Endothelial cell of umbilical vein (primary cell): ENCODE measurements at regions not wholly inside any gene's neighbourhood (a gene's known extent, or its start where the extent isn't known, plus 50 kb on each side); places are given as distances from the start of the nearest gene placed in this dataset.
"Not testable (repeated sequence)": the region's sequence is repeated elsewhere in the genome, so short reads cannot be mapped to it uniquely, and the experiment has no call there.

ENCODE experiments used
- BruUV-seq: library from RNA; stranded (reverse); fragments of 400-500 nt; replicated peaks from 2 replicates; lab custom pipeline; 2021; lab: Mats Ljungman, UMichigan
- CTCF ChIA-PET: fragments of 300-600, 350-600 bp; sonication (Branson Sonifier 250); formaldehyde crosslinking; loops from one replicate; lab custom pipeline; 2021; ENCODE audit warnings: antibody characterized with exemption, inconsistent platforms; lab: Charles Lee
- POLR2A ChIA-PET: fragments of 300-600, 350-600 bp; sonication (Branson Sonifier 250); formaldehyde crosslinking; loops from one replicate; lab custom pipeline; 2021; ENCODE audit warnings: antibody characterized with exemption, inconsistent platforms; lab: Charles Lee
- DNase-seq: peaks from one replicate; pipeline ENCODE4 v3.0.0-alpha.2; 2011; ENCODE audit warnings: low read depth, low spot score
- FAIRE-seq: peaks from 2 replicates; lab custom pipeline; 2011; peaks lifted over from hg19 to GRCh38; lab: Jason Lieb, UNC
- H2AFZ ChIP-seq: 2 replicates; pipeline ENCODE4 v1.6.0; 2012; ENCODE audit warnings: low read depth, low read length, control low read depth, inconsistent platforms
- H3K27ac ChIP-seq: 2 replicates; pipeline ENCODE4 v1.5.1; 2011; ENCODE audit warnings: low read depth, mild to moderate bottlenecking, control low read depth, low read length, moderate library complexity; ENCODE audit not compliant: insufficient read depth
- H3K27me3 ChIP-seq, 2 experiments: 2 replicates each; pipeline versions ENCODE4 v1.6.0 to v1.6.1; 2011; ENCODE audit warnings: low read length in 2 of 2, mixed read lengths in 1 of 2; ENCODE audit not compliant: control insufficient read depth in 2 of 2, insufficient read depth in 2 of 2
- H3K36me3 ChIP-seq, 2 experiments: 2 replicates in 1 of 2; 3 replicates in 1 of 2; pipeline ENCODE4 v1.5.1; 2011; ENCODE audit warnings: low read length in 2 of 2, mild to moderate bottlenecking in 1 of 2, moderate library complexity in 1 of 2; ENCODE audit not compliant: control insufficient read depth in 2 of 2, insufficient read depth in 2 of 2; ENCODE audit errors: extremely low read depth in 1 of 2
- H3K4me1 ChIP-seq: 3 replicates; pipeline ENCODE4 v1.5.1; 2011; ENCODE audit warnings: mild to moderate bottlenecking, low read length; ENCODE audit not compliant: control insufficient read depth, insufficient read depth; ENCODE audit errors: extremely low read depth
- H3K4me2 ChIP-seq: 2 replicates; pipeline ENCODE4 v1.6.1; 2011; ENCODE audit warnings: low read length, control low read depth, mixed read lengths; ENCODE audit not compliant: insufficient read depth
- H3K4me3 ChIP-seq, 3 experiments: fragments of 200-600 bp in 1 of 3; sonication (generic), shearing (Covaris generic) in 1 of 3; replicated peaks in 1 of 3; 2 replicates each; pipeline ENCODE4 v1.5.1; 2011 to 2016; ENCODE audit warnings: control low read depth in 3 of 3, low read length in 3 of 3, mild to moderate bottlenecking in 2 of 3, inconsistent platforms in 1 of 3, low read depth in 1 of 3, moderate library complexity in 1 of 3; ENCODE audit not compliant: insufficient read depth in 1 of 3
- H3K79me2 ChIP-seq: 2 replicates; pipeline ENCODE4 v1.6.0; 2012; ENCODE audit warnings: low read length, inconsistent platforms; ENCODE audit not compliant: control insufficient read depth, insufficient read depth
- H3K9ac ChIP-seq: replicated peaks from 2 replicates; pipeline ENCODE3; 2011; ENCODE audit warnings: low read length, control low read depth; ENCODE audit not compliant: insufficient read depth; ENCODE audit errors: extremely low read depth
- H3K9me1 ChIP-seq: replicated peaks from 3 replicates; pipeline ENCODE4 v1.6.0; 2011; ENCODE audit warnings: mild to moderate bottlenecking, low read length; ENCODE audit not compliant: control insufficient read depth, insufficient read depth; ENCODE audit errors: extremely low read depth
- H3K9me3 ChIP-seq: replicated peaks from 2 replicates; pipeline ENCODE4 v1.5.1; 2012; ENCODE audit warnings: low read length, inconsistent platforms; ENCODE audit not compliant: control insufficient read depth, insufficient read depth
- H4K20me1 ChIP-seq: replicated peaks from 2 replicates; pipeline ENCODE3; 2011; ENCODE audit warnings: mild to moderate bottlenecking, low read length; ENCODE audit not compliant: control insufficient read depth, insufficient read depth; ENCODE audit errors: extremely low read depth
- MYC ChIP-seq: IDR thresholded peaks from one replicate; pipeline ENCODE4 v1.6.1; 2011; ENCODE audit warnings: mild to moderate bottlenecking, low read depth, low read length
- dilution Hi-C: fragments of 300-500 bp; cut with MboI; formaldehyde crosslinking; loops from one replicate; pipeline ENCODE4 v1.15.0; 2019; ENCODE audit warnings: low sequenced_read_pairs; ENCODE audit not compliant: extremely low pct_ligation_motif_present
- intact Hi-C: fragments of 100-400 bp; cut with micrococcal nuclease; formaldehyde crosslinking; loops from one replicate; pipeline ENCODE4 v1.10.0; 2022

- Histone ChIP-seq H4K20me1 (no peaks in the 10 kb centered on the region), H3K79me2 (no peaks in the 10 kb centered on the region), H3K36me3 (no peaks in the 10 kb centered on the region), H3K4me2 (no peak overlapping the region), H3K4me1 (no peaks in the 10 kb centered on the region), H3K9me3 (no peaks in the 10 kb centered on the region), H3K9me1 (no peaks in the 10 kb centered on the region), H3K27ac (no peak overlapping the region), H3K27me3 (no peaks in the 10 kb centered on the region), H3K4me3 (no peak overlapping the region), H3K9ac (no peak overlapping the region), H2AFZ (no peak overlapping the region)
- CTCF ChIA-PET: no interaction called here
- dilution Hi-C loops (no loop called here), intact Hi-C loops (no loop called here)
- no peak for DNase-seq
- POLR2A ChIA-PET: no interaction called here
- no TSS peak for BruUV-seq
- no peak for TF ChIP-seq MYC
- no peak for FAIRE-seq
These were observed 826.1 kb downstream of the PRELID2 start for GRCh38 chr5:145008876-145009530.

- H3K79me2 ChIP-seq, intact Hi-C loops, H4K20me1 ChIP-seq, H3K4me3 ChIP-seq, FAIRE-seq, dilution Hi-C loops, H3K27ac ChIP-seq, H3K9me3 ChIP-seq, H3K36me3 ChIP-seq, POLR2A ChIA-PET, DNase-seq, H3K27me3 ChIP-seq, BruUV-seq, H3K9ac ChIP-seq, H3K4me1 ChIP-seq, H3K4me2 ChIP-seq, H2AFZ ChIP-seq, H3K9me1 ChIP-seq: not testable (repeated sequence)
- CTCF ChIA-PET: interaction anchor here (0.9 kb wide), 1 partner anchor 11 kb away, joined by 3 read pairs; no protein-coding TSS in a partner anchor
These were observed 823.7 kb downstream of the KCTD16 start for GRCh38 chr5:144994356-144994755.
